GM19025 (cell line): ENCODE measurements at regions not wholly inside any gene's neighbourhood (a gene's known extent, or its start where the extent isn't known, plus 50 kb on each side); places are given as distances from the start of the nearest gene placed in this dataset.

Experiments
- ATAC-seq: cut with Tn5 transposase; IDR thresholded peaks from one replicate; pipeline ENCODE4 v1.9.1; 2021; ENCODE audit warnings: mild to moderate bottlenecking, low read depth, moderate library complexity; ENCODE audit not compliant: unreplicated experiment

- ATAC-seq = no peak
Observed at GRCh38 chr4:46684041-46684440, 225.0 kb downstream of the COX7B2 start.

DNA sequence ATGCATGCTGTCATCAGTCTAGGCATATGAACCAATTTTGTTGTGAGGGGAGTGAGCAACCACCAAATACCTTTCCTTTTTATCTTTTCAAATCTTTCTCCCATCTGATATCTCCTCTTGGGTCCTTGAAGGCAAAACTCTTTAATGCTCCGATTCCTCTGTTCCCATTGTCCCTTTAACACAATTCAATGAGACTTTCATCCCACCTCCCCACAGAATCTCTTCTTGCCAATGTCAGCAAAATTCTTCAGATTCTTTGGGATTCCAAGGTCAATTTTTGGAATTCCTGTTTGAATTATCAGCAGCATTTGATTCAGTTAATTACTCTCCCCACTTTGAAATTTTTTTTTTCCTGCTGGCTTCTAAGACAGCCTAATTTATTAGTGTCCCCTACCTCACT is 232.7 kb downstream of the COX7B2 start:
- ATAC-seq = no peak

GRCh38 chr4:46674326-46674725 is 234.7 kb downstream of the COX7B2 start:
- no peak for ATAC-seq

GRCh38 chr4:46667790-46668189 is 241.3 kb downstream of the COX7B2 start:
- no peak for ATAC-seq

DNA sequence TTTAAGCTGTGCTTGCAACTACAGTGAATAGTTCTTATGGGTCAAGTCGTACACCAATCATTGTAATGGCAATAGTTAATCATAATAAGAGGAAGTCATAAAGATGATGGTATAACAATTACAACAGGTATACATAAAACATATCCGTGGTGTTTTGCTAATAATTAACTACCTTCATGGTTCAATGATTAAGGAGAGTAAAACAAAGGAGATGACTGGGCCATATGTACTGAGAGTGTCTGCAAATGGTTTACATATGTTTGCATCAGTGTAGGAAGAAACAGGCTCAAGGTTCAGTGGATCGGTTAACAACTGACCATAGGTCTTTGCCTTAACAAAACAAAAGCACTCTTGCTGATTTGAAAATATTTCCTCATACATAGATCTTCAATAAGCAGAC is 253.0 kb downstream of the COX7B2 start:
- ATAC-seq = no peak

DNA sequence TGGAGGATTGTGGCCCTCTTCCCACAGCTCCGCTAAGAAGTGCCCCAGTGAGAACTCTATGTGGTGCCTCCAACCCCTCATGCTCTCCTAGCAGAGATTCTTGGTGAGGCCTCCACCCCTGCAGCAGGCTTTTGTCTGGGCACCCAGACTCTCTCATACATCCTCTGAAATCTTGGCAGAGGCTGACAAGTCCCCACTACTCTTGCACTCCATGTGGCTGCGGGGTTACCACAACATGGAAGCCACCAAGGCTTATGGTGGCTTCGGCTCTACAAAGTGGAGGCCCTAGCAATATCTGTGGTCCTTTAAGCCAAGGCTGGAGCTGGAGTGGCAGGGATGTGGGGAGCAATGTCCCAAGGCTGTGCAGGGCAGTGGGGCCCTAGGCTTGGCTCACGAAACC is 255.2 kb downstream of the COX7B2 start:
- no peak for ATAC-seq

- ATAC-seq = no peak
Observed at GRCh38 chr4:46649390-46649789, 259.5 kb upstream of the GABRA2 start.

DNA sequence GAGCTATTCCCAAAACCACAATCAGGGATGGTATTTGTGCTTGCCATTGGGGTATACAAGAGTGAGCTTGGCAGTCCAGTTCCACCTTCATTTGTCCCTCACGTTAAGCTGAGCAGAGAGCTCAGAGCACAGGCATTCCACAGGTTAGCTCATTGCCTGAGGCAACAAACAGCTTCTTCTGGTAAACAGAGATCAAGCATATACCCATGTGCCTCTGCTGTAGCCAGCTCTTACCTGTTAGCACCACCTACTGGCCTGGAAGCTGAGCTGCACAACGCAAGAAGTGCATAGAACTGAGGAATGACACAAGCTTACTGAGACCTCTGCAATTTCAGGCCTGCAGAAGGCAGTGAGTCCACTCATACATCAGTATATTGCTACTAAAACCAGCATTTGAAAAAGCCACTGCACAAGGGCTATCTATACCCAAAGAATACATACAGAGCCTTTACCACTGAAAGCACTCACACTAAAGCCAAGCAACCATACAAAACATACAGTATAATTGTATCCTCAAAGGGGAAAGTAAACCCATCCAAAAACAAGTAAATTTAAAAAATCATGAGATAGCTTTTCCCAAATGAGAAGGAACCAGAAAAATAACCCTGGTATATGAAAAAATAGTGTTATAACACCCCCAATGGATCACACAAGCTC is 258.3 kb upstream of the GABRA2 start:
- ATAC-seq = peak; percentile 79

GRCh38 chr4:46645126-46645525 is 255.2 kb upstream of the GABRA2 start:
- no peak for ATAC-seq
